ENCODE measurements at regions not wholly inside any gene's neighbourhood (a gene's known extent, or its start where the extent isn't known, plus 50 kb on each side); places are given as distances from the start of the nearest gene placed in this dataset.

DNA sequence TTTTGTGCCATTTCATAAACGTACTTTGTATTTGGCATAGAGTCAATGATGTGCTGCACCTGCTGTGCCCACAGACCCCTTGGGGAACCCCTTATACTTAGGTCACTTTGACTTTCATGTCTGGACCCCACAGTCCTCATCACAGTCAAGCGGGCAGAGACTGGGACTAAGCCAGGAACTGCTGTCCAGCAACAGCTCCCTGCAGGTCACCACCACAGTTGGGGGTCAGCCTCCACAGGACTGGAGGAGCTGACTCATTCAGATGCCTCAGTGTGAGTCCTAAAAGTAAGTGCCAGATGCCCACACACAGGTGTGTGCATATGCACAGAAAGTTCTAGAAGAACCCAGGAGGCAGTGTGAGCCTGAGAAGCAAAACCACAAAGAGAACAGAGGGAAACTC, 339.8 kb downstream of the GABRB3 start:
- Histone ChIP-seq H3K27me3 (ENCODE audit: control insufficient read depth, low read length) (no peaks in the 10 kb centered on the region), H3K9me2 (replicated peaks; ENCODE audit: control insufficient read depth, low read length) (no peaks in the 10 kb centered on the region), H3K36me3 (ENCODE audit: control insufficient read depth, low read length) (no peaks in the 10 kb centered on the region), H3K4me1 (ENCODE audit: control insufficient read depth, low read length) (no peaks in the 10 kb centered on the region), H3K79me2 (ENCODE audit: control insufficient read depth, low read length) (no peaks in the 10 kb centered on the region), H3F3A (ENCODE audit: control insufficient read depth, insufficient read depth) (no peaks in the 10 kb centered on the region), H4K20me1 (ENCODE audit: control insufficient read depth, insufficient read depth, low read depth, low read length) (no peaks in the 10 kb centered on the region), H3K4me2 (ENCODE audit: low read length) (no peak overlapping the region), H3K27ac (ENCODE audit: low read depth, low read length) (no peak overlapping the region), H3K4me3 (ENCODE audit: low read length) (no peak overlapping the region), H3K9me3 (ENCODE audit: control insufficient read depth, insufficient read depth, low read length) (peaks cover 13% of the 10 kb centered on the region)
- TF ChIP-seq CTCF (IDR thresholded peaks at IDR 0.05; ENCODE audit: low read depth, low read length, poor library complexity, severe bottlenecking) (no peak), EZH2phosphoT487 (IDR thresholded peaks at IDR 0.05; ENCODE audit: borderline replicate concordance, low read length) (no peak)

DNA sequence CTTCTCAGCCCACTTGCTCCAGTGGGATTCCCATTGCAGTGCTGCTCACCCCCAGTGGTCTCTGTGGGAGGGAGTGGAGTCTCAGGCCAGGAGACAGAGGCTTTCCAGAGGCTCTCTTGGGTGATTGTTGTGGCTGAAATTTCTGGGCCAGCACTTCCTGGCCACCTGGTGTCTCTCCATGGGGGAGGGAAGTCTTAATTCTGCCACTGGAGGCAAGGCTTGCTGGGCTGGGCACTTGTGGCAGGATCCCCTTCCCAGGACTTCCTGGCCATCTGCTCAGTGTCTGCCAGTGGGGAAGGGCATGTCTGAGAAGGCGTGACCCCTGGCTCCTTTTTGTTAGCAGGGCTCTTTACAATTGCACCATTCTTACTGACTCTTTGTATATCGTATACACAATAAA, 351.8 kb downstream of the GABRB3 start:
- no peaks in the 10 kb centered on the region for H3K79me2 ChIP-seq (ENCODE audit: control insufficient read depth, low read length)
- no peaks in the 10 kb centered on the region for H3K9me2 ChIP-seq (replicated peaks; ENCODE audit: control insufficient read depth, low read length)
- H3K36me3 ChIP-seq (ENCODE audit: control insufficient read depth, low read length): no peaks in the 10 kb centered on the region
- no peaks in the 10 kb centered on the region for H4K20me1 ChIP-seq (ENCODE audit: control insufficient read depth, insufficient read depth, low read depth, low read length)
- no peaks in the 10 kb centered on the region for H3K27me3 ChIP-seq (ENCODE audit: control insufficient read depth, low read length)
- no peak overlapping the region for H3K4me3 ChIP-seq (ENCODE audit: low read length)
- H3K27ac ChIP-seq (ENCODE audit: low read depth, low read length): no peak overlapping the region
- TF ChIP-seq CTCF (IDR thresholded peaks at IDR 0.05; ENCODE audit: low read depth, low read length, poor library complexity, severe bottlenecking): no peak
- no peak for TF ChIP-seq EZH2phosphoT487 (IDR thresholded peaks at IDR 0.05; ENCODE audit: borderline replicate concordance, low read length)
- no peaks in the 10 kb centered on the region for H3K4me1 ChIP-seq (ENCODE audit: control insufficient read depth, low read length)
- no peak overlapping the region for H3K4me2 ChIP-seq (ENCODE audit: low read length)
- no peaks in the 10 kb centered on the region for H3F3A ChIP-seq (ENCODE audit: control insufficient read depth, insufficient read depth)
- peaks cover 3% of the 10 kb centered on the region; the same call in 1 of the 2 replicates for H3K9me3 ChIP-seq (ENCODE audit: control insufficient read depth, insufficient read depth, low read length)

DNA sequence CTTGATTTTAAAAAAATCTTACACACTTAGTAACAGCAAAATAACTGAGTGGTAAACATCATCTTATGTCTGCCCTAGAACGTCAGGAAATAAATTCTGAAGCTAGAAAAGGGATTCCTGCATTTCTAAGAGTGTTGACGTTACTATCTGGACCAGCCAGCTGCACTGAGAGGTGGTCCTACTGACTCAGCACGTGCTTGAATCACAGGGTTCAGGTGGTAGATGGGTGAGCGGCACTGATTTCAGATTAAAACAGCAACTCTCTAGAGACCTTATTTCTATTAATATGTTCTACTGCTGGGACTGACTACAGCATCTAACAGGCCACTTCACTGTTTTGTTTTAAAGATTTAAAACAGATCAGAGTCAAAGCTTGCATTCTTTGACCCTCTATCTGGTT, 377.2 kb downstream of the GABRB3 start:
- H3K27ac ChIP-seq (ENCODE audit: low read depth, low read length): no peak overlapping the region
- no peaks in the 10 kb centered on the region for H3K9me2 ChIP-seq (replicated peaks; ENCODE audit: control insufficient read depth, low read length)
- no peaks in the 10 kb centered on the region for H3K27me3 ChIP-seq (ENCODE audit: control insufficient read depth, low read length)
- H3K36me3 ChIP-seq (ENCODE audit: control insufficient read depth, low read length): no peaks in the 10 kb centered on the region
- H3F3A ChIP-seq (ENCODE audit: control insufficient read depth, insufficient read depth): no peaks in the 10 kb centered on the region
- no peaks in the 10 kb centered on the region for H3K79me2 ChIP-seq (ENCODE audit: control insufficient read depth, low read length)
- H3K4me2 ChIP-seq (ENCODE audit: low read length): no peak overlapping the region
- H3K9me3 ChIP-seq (ENCODE audit: control insufficient read depth, insufficient read depth, low read length): peaks cover 12% of the 10 kb centered on the region; the same call in 1 of the 2 replicates
- no peak for TF ChIP-seq CTCF (IDR thresholded peaks at IDR 0.05; ENCODE audit: low read depth, low read length, poor library complexity, severe bottlenecking)
- no peak for TF ChIP-seq EZH2phosphoT487 (IDR thresholded peaks at IDR 0.05; ENCODE audit: borderline replicate concordance, low read length)
- no peaks in the 10 kb centered on the region for H4K20me1 ChIP-seq (ENCODE audit: control insufficient read depth, insufficient read depth, low read depth, low read length)
- H3K4me1 ChIP-seq (ENCODE audit: control insufficient read depth, low read length): no peaks in the 10 kb centered on the region
- no peak overlapping the region for H3K4me3 ChIP-seq (ENCODE audit: low read length)

GRCh38 chr15:26394801-26395200, 378.1 kb downstream of the GABRB3 start:
- Histone ChIP-seq H3K79me2 (ENCODE audit: control insufficient read depth, low read length) (no peaks in the 10 kb centered on the region), H3K27ac (ENCODE audit: low read depth, low read length) (no peak overlapping the region), H3K4me2 (ENCODE audit: low read length) (no peak overlapping the region), H3K4me3 (ENCODE audit: low read length) (no peak overlapping the region), H3F3A (ENCODE audit: control insufficient read depth, insufficient read depth) (no peaks in the 10 kb centered on the region), H3K4me1 (ENCODE audit: control insufficient read depth, low read length) (no peaks in the 10 kb centered on the region), H3K27me3 (ENCODE audit: control insufficient read depth, low read length) (no peaks in the 10 kb centered on the region), H3K9me2 (replicated peaks; ENCODE audit: control insufficient read depth, low read length) (no peaks in the 10 kb centered on the region), H3K9me3 (ENCODE audit: control insufficient read depth, insufficient read depth, low read length) (peaks cover 17% of the 10 kb centered on the region; the same call in 1 of the 2 replicates), H4K20me1 (ENCODE audit: control insufficient read depth, insufficient read depth, low read depth, low read length) (no peaks in the 10 kb centered on the region), H3K36me3 (ENCODE audit: control insufficient read depth, low read length) (no peaks in the 10 kb centered on the region)
- TF ChIP-seq CTCF (IDR thresholded peaks at IDR 0.05; ENCODE audit: low read depth, low read length, poor library complexity, severe bottlenecking) (no peak), EZH2phosphoT487 (IDR thresholded peaks at IDR 0.05; ENCODE audit: borderline replicate concordance, low read length) (no peak)
